ENCODE measurements at regions not wholly inside any gene's neighbourhood (a gene's known extent, or its start where the extent isn't known, plus 50 kb on each side); places are given as distances from the start of the nearest gene placed in this dataset.

GRCh38 chr20:39243962-39244361, 281.8 kb downstream of the DHX35 start:
- Histone ChIP-seq H3K4me2 (ENCODE audit: low read depth, low read length, poor library complexity, severe bottlenecking) (no peak overlapping the region), H3K36me3 (ENCODE audit: insufficient read depth, low read length) (no peaks in the 10 kb centered on the region), H3K9me3 (ENCODE audit: insufficient read depth, low read depth, low read length) (no peaks in the 10 kb centered on the region), H3K4me3 (ENCODE audit: low read length, poor library complexity, severe bottlenecking) (no peak overlapping the region), H3K79me2 (ENCODE audit: insufficient read depth, low read length) (no peaks in the 10 kb centered on the region), H3K4me1 (ENCODE audit: insufficient read depth, low read length, poor library complexity, severe bottlenecking) (peaks cover 57% of the 10 kb centered on the region), H3K27me3 (ENCODE audit: insufficient read depth, low read length, poor library complexity, severe bottlenecking) (no peaks in the 10 kb centered on the region), H3K9ac (ENCODE audit: low read depth, low read length, poor library complexity, severe bottlenecking) (peak overlapping the region; percentile 94), H4K20me1 (ENCODE audit: insufficient read depth, low read length, poor library complexity, severe bottlenecking) (no peaks in the 10 kb centered on the region), H3F3A (ENCODE audit: low read depth) (peaks cover 11% of the 10 kb centered on the region; the same call in 1 of the 2 replicates), H2AFZ (ENCODE audit: low read length) (no peak overlapping the region), H3K9me2 (replicated peaks; ENCODE audit: low read depth, low read length) (no peaks in the 10 kb centered on the region)
- no peak for TF ChIP-seq EZH2phosphoT487 (IDR thresholded peaks at IDR 0.05; ENCODE audit: borderline replicate concordance)
- TF ChIP-seq, protein P1, sequence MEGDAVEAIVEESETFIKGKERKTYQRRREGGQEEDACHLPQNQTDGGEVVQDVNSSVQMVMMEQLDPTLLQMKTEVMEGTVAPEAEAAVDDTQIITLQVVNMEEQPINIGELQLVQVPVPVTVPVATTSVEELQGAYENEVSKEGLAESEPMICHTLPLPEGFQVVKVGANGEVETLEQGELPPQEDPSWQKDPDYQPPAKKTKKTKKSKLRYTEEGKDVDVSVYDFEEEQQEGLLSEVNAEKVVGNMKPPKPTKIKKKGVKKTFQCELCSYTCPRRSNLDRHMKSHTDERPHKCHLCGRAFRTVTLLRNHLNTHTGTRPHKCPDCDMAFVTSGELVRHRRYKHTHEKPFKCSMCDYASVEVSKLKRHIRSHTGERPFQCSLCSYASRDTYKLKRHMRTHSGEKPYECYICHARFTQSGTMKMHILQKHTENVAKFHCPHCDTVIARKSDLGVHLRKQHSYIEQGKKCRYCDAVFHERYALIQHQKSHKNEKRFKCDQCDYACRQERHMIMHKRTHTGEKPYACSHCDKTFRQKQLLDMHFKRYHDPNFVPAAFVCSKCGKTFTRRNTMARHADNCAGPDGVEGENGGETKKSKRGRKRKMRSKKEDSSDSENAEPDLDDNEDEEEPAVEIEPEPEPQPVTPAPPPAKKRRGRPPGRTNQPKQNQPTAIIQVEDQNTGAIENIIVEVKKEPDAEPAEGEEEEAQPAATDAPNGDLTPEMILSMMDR (conservative IDR thresholded peaks at IDR 0.05; ENCODE audit: low read length), result no peak

DNA sequence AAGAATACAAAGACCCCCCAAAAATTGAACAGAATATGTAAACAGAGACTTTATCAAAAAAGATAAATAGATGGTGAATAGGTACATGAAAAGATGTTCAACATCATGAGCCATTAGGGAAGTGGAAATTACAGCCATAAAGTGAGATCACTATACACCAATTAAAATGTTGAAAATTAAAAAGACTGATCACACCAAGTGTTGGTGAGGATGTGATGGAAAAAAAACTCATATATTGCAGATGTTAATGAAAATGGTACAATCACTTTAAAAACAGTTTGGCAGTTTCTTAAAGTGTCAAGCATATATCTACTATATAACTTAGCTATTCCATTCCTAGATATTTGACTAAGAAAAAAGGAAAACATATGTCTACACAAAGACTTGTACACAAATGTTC, 280.5 kb downstream of the DHX35 start:
- Histone ChIP-seq H3K36me3 (ENCODE audit: insufficient read depth, low read length) (no peaks in the 10 kb centered on the region), H2AFZ (ENCODE audit: low read length) (no peak overlapping the region), H3K9me3 (ENCODE audit: insufficient read depth, low read depth, low read length) (no peaks in the 10 kb centered on the region), H3K4me1 (ENCODE audit: insufficient read depth, low read length, poor library complexity, severe bottlenecking) (peaks cover 43% of the 10 kb centered on the region), H3K9ac (ENCODE audit: low read depth, low read length, poor library complexity, severe bottlenecking) (no peak overlapping the region), H3K9me2 (replicated peaks; ENCODE audit: low read depth, low read length) (no peaks in the 10 kb centered on the region), H3K79me2 (ENCODE audit: insufficient read depth, low read length) (no peaks in the 10 kb centered on the region), H4K20me1 (ENCODE audit: insufficient read depth, low read length, poor library complexity, severe bottlenecking) (no peaks in the 10 kb centered on the region), H3K4me2 (ENCODE audit: low read depth, low read length, poor library complexity, severe bottlenecking) (no peak overlapping the region), H3F3A (ENCODE audit: low read depth) (peaks cover 11% of the 10 kb centered on the region; the same call in 1 of the 2 replicates), H3K27me3 (ENCODE audit: insufficient read depth, low read length, poor library complexity, severe bottlenecking) (no peaks in the 10 kb centered on the region), H3K4me3 (ENCODE audit: low read length, poor library complexity, severe bottlenecking) (no peak overlapping the region)
- TF ChIP-seq, protein P1 (conservative IDR thresholded peaks at IDR 0.05; ENCODE audit: low read length), result no peak
- TF ChIP-seq EZH2phosphoT487 (IDR thresholded peaks at IDR 0.05; ENCODE audit: borderline replicate concordance), result no peak

GRCh38 chr20:39234520-39235095, 272.5 kb downstream of the DHX35 start:
- Histone ChIP-seq H3K9me2 (replicated peaks; ENCODE audit: low read depth, low read length) (no peaks in the 10 kb centered on the region), H4K20me1 (ENCODE audit: insufficient read depth, low read length, poor library complexity, severe bottlenecking) (no peaks in the 10 kb centered on the region), H3K79me2 (ENCODE audit: insufficient read depth, low read length) (no peaks in the 10 kb centered on the region), H3K36me3 (ENCODE audit: insufficient read depth, low read length) (no peaks in the 10 kb centered on the region), H3K4me3 (ENCODE audit: low read length, poor library complexity, severe bottlenecking) (no peak overlapping the region), H2AFZ (ENCODE audit: low read length) (no peak overlapping the region), H3K4me1 (ENCODE audit: insufficient read depth, low read length, poor library complexity, severe bottlenecking) (peaks cover 28% of the 10 kb centered on the region), H3K9ac (ENCODE audit: low read depth, low read length, poor library complexity, severe bottlenecking) (no peak overlapping the region), H3K4me2 (ENCODE audit: low read depth, low read length, poor library complexity, severe bottlenecking) (no peak overlapping the region), H3F3A (ENCODE audit: low read depth) (no peaks in the 10 kb centered on the region), H3K27me3 (ENCODE audit: insufficient read depth, low read length, poor library complexity, severe bottlenecking) (no peaks in the 10 kb centered on the region), H3K9me3 (ENCODE audit: insufficient read depth, low read depth, low read length) (no peaks in the 10 kb centered on the region)
- TF ChIP-seq, protein P1 (conservative IDR thresholded peaks at IDR 0.05; ENCODE audit: low read length), result no peak
- no peak for TF ChIP-seq EZH2phosphoT487 (IDR thresholded peaks at IDR 0.05; ENCODE audit: borderline replicate concordance)
